GM19099 (cell line): ENCODE measurements at regions not wholly inside any gene's neighbourhood (a gene's known extent, or its start where the extent isn't known, plus 50 kb on each side); places are given as distances from the start of the nearest gene placed in this dataset.

Experiments
- POLR2A ChIP-seq: IDR thresholded peaks from 3 replicates; pipeline ENCODE4 v1.6.1; 2011; ENCODE audit warnings: low read depth; ENCODE audit not compliant: insufficient read length; ENCODE audit errors: extremely low read depth

DNA sequence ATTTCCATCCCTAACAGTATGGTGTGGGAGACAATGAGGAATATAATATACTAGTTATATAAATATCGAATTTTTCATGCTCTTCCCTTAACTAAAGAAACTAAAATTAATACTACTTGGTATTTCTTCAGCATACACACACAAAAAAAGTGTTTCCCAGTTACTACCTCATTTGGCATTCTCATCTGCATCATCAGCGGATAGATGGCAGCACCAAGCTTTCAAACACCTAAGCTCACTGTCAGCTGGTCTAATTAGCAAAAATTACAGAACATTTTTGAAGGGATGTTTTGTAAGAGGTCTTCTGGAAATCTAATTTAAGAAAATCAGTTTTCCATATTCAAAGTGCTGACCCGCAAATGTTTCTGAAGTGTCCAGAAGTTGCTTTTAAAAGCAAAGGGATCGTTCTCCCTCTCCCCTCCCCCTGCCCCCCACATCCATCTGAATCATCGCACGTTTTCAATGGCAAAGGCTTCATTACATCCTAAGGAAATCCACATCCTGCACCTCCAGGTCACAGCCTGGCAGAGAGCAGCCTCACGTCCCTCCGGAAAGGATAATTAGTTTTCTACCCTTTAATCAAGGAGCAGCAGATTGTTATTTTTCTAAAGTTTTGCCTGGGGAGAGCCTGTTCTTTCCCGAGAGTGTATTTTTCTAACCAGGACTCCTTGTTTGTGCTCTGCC lies 86.1 kb upstream of the SPATA12 start:
- no peak for TF ChIP-seq POLR2A

DNA sequence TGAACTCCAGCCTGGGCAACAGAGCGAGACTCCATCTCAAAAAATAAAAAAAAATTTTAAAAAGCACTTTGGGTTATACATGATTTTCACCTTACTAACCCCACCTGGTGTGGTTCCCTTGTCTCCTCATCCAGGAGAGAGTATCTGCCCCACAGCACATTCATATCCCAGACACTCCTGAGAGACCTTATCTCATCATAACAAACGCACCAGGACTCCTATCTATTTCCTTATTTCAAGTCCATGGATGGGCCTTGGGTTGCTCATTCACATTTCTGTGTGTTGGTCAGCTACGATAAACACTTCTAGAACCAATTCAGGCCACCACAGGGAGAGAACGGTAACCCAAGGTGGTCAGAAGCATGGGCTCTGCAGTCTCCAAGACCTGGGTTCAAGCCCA lies 88.6 kb upstream of the SPATA12 start:
- no peak for TF ChIP-seq POLR2A

DNA sequence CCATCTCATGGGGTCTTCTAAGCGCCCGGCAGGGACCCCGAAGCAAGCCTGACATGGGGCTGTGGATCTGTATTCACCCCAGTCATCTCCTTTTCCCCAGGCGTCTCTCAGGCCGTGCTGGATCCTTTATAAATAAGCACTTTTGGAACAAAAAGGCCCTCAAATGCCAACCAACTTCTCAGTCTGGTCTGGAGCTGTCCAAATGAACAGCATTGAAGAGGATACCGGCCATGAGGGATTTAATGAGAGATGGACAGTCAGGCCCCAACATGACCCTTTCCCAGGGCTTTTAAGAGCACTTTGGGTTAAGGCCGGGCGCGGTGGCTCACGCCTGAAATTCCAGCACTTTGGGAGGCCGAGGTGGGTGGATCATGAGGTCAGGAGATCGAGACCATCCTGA lies 89.2 kb upstream of the SPATA12 start:
- no peak for TF ChIP-seq POLR2A

DNA sequence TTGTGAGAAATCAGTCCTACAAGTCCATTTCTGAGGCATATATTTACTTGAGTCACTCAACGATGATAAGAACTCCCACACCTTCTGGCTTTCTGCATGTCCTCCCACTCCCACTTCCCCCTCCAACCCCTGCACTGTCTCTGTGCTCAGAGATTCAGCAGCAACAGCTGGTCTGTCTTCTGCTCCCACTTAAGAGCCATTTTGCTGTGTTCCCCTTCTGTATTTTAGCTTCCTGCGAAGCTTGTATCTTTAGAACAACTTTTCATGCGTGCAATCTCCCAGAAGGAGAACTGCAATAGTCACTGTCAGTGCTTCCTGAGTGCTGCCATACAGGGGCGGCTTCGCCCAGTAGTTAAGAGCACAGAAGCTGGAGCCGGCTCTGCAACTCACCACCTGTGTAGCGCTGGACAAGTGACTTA lies 90.0 kb upstream of the SPATA12 start:
- no peak for TF ChIP-seq POLR2A

DNA sequence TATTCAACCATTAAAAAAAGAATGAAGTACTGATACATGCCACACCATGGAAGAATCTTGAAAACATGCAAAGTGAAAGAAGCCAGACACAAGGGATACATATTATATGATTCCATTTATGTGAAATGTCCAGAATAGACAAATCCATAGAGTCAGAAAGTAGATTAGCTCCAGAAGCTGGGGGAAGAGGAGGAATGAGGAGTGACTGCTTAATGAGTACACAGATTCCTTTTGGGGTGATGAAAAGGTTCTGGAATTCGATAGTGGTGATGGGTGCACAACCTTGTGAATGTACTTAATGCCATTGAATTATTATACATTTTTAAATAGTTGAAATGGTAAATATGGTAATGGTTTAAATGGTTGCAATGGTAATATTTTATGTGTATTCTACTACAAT lies 90.6 kb upstream of the SPATA12 start:
- no peak for TF ChIP-seq POLR2A

DNA sequence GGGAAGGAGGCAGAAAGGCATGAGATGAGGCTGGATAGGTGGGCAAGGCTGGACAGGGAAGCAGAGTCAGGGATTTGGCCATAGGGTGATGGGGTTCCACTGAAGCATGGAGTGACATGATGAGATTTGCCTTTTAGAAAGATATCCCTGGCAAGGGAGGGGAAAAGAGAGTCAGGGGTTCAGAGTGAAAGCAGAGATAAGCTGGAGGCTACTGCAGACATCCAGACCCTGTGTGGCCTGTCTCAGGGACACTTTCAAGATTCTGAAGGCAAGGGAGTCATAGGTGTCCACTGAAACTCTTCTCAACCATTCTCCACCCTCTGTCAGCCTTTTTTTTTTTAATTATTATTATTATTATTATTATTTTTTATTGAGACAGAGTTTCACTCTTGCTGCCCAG lies 94.0 kb upstream of the SPATA12 start:
- TF ChIP-seq POLR2A: no peak

DNA sequence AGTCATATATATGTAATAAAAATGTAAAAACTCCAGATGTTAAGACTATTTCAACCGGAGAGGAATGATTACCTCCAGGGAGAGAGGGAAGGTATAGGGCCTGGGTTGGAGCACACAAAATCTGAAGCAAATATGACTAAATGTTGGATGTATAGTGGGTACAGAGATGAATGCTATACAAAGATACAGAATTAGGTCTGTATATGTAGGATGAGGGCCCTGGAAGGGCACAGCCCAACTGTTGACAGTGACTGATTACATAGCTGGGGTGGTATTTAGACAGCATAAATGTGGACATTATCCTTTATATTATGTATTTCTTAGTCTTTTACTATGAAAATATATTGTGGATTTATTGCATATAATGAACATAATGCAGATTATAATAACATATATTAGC lies 94.4 kb upstream of the SPATA12 start:
- no peak for TF ChIP-seq POLR2A

DNA sequence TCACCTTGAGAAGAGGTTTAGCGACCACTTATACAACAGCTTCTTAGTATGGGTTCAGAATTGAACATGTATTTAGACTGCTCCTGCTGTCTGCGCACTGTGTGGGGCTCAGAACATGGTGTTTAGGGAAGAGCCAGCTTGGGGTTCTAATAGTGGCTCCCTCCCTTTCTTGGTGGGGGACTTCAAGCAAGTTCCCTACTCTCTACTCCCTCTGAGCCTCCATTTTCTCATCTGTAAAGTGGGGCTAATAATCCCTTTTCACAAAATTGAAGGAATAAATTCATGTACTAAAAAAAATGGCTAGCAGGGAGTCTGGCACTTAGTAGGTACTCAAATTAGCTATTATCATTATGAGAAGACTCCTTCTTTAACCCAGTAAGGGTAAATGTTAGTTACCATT lies 97.5 kb upstream of the SPATA12 start:
- no peak for TF ChIP-seq POLR2A

DNA sequence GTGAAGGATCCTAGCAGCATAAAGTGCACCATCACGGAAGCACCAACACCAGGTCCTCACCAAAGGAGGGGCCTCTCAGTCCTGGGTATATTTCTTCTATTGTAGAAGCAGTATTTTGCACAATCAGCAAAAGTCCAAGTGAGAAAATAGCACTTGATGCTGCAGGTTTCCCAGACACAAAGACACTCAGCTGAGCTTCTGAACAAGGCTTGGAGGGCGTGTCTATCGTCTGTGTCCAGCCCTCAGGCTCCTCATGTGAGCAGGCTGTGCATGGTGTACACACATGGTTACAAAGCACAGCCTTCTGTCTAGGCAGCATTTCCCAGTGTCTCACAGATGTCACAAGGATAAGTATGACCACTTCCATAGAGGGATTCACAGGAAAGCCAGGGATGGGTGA lies 98.3 kb upstream of the SPATA12 start:
- TF ChIP-seq POLR2A: no peak

DNA sequence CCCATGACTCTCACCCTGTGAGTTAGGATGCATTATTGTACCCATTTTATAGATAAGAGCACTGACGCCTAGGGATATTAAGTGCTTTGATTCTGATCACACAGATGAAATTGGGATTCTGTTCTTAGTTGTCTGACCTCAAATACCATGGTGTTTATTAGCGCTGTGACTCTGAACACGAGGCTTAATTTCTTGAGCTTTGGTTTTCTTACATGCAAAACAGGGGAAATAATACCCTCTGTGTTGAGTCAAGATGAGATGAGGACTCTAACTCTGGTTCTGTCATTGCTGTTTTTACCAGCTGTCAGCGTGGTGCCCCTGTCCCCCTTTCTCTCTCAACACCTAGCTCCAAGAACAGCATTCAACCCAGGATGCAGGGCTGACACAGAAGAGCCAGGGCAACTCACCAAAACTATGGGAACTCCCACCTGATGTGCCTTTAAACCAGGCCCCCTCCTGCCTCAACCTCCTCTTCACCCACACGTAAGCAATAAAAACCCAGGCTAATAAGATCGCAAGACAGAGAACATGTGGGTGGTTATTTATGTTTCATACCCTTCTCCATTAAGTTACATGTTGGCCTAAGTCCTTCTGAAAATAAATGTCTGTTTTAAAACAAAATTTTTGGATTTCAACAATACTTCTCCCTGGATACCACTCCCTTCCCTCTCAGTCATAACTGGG lies 100.1 kb upstream of the SPATA12 start:
- no peak for TF ChIP-seq POLR2A

DNA sequence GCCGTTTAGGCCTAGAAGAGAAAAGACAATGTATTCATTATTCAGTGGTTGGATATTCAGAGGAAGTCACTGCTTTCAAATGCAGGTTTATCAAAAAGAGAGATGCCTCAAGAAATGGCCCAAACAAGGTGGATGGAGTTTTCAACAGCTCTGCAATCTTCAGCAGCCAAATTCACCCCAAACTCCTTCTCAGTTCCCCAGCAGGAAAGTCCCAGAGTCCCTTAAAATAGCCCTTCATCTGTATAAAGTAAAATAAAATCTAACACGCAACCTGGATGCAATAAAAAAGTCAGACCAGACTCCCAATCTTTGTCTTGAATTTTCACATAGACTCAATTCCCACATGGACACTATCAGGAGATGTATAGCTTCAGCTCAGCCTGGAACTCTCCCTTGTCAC lies 101.6 kb upstream of the SPATA12 start:
- TF ChIP-seq POLR2A: no peak

DNA sequence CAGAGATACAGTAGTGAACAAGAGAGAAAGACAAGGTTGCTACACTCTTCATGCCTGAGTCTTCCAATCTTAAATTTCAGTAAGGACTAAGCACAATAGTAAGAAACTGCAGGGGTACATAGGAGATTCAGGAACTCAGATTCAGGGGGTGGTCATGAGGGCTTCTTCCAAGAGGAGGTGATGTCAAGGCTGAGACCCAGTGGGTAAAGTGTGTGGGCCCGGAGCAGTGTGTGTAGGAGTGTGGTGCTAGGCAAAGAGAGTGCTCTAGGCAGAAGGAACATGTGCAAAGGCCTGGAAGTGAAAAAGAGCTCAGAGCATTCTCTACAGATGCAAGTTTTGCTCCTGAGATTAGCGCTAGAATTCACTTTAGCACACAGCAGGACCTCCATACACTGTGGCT lies 102.9 kb upstream of the SPATA12 start:
- TF ChIP-seq POLR2A: no peak

DNA sequence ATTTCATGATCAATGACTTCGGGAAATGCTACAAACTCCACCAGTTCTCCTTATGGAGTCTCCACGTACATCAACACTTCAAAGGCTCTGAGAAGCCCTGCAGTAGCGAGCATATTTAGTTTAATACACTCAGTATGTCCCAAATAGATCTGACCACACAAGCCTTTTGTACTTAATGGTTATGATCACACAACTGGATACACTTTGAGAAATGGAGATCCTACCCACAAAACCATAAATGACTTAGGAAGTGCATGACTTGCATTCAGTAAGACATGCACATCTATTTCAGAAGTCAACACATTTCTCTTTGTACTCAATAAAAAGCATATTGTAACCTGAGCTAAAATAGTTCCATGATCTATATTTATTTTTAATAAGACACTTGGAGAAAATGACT lies 103.6 kb upstream of the SPATA12 start:
- no peak for TF ChIP-seq POLR2A

DNA sequence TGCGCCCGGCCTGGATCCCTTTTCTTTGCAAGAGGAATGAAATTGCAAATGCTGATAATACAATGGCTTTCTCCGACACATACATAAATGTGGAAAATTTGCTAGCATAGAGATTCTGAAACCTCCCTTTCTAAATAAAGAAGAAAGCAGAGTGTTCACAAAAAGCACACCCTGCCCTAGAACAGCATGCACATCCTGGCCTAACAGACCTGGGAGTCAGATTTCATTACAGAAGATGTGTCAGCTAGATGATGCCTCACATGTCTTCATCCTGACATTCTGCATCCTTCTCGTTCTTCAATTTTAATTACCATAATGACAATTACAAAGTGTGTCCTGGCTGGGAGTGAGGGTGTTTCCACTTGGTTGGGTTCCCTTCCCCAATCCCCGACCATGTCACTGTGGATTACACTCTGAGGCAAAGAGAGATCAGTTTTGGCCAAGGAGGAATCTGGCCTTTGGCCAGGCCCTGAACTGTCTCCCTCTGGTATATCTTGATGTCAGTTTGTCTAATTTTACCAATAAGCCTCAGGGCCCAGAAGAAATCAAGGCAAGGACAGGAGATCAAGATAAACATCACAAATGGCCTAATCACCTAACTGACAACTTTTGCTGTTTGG lies 104.9 kb upstream of the SPATA12 start:
- TF ChIP-seq POLR2A: no peak

DNA sequence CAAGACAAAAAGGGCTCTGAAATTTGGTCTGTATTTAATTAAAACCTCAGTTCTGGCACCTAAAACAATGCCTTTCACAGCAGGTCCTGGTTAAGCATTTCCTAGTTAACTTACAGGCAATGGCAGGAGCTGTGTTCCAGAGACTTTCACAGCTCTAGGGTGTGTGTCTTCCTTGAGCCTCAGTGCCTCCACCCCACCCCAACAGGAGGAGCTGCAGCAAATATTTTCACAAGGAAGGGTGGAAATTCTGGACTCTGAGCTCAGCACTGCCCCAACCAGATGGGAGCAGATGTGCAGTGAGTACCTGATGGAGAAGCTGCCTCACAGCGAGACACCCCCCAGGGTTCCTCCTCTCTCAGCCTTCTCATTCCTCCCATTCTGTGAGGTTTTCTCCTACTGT lies 106.3 kb upstream of the SPATA12 start:
- no peak for TF ChIP-seq POLR2A

DNA sequence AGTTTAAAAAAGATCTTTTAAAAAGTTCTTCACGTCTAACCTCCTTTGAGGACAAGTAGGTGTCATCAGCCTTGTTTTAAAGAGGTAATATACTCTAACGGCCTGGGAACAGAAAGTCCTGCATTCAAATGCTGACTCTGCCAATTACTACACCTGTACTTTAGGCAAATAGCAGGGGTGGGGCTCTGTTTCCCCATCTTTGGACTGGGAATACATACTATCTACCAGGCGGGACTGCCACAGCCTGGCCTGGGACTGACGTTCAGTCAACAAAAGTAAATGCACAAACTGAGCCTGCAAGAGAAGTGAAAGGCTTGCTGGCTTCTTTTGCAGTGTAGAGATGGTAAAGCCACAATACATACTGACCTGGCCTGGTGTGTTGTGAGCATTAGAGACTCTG lies 107.6 kb upstream of the SPATA12 start:
- no peak for TF ChIP-seq POLR2A
